HEK293 (cell line): ENCODE measurements at regions not wholly inside any gene's neighbourhood (a gene's known extent, or its start where the extent isn't known, plus 50 kb on each side); places are given as distances from the start of the nearest gene placed in this dataset.
A peak's percentile ranks its signal among the peaks of the same experiment; 100 is the strongest.

ENCODE experiments used
- CTCF ChIA-PET: fragments of 350-600 bp; formaldehyde crosslinking; extraction: SDS; loops from one replicate; lab custom pipeline; 2021; ENCODE audit warnings: antibody characterized with exemption; lab: Yijun Ruan, JAX
- POLR2A ChIA-PET: fragments of 300-600 bp; formaldehyde crosslinking; extraction: SDS; loops from one replicate; lab custom pipeline; 2020; ENCODE audit warnings: antibody characterized with exemption, inconsistent platforms; lab: Yijun Ruan, JAX
- H3K27ac ChIP-seq: fragments of 200-500 bp; sonication (Bioruptor generic); 2 replicates; pipeline ENCODE4 v1.5.1; 2014; ENCODE audit warnings: low read depth, low read length, control low read depth, inconsistent platforms; ENCODE audit errors: extremely low read depth
- H3K36me3 ChIP-seq, 2 experiments: fragments of 200-500 bp in 1 of 2; sonication (Bioruptor generic) in 1 of 2; 1 replicate in 1 of 2; 2 replicates in 1 of 2; pipeline ENCODE4 v1.5.1; 2014 to 2017; ENCODE audit warnings: inconsistent platforms in 2 of 2, low read length in 2 of 2; ENCODE audit not compliant: control insufficient read depth in 2 of 2, insufficient read depth in 1 of 2
- H3K4me1 ChIP-seq: fragments of 200-500 bp; sonication (Bioruptor generic); 2 replicates; pipeline ENCODE4 v1.5.1; 2014; ENCODE audit warnings: mild to moderate bottlenecking, low read length, inconsistent platforms; ENCODE audit not compliant: control insufficient read depth, insufficient read depth
- H3K4me3 ChIP-seq: 2 replicates; pipeline ENCODE4 v1.5.1; 2011; ENCODE audit warnings: low read depth, mild to moderate bottlenecking, control low read depth, low read length, moderate library complexity
- H3K9me3 ChIP-seq: fragments of 200-500 bp; sonication (Bioruptor generic); 2 replicates; pipeline ENCODE4 v1.5.1; 2014; ENCODE audit warnings: low read depth, low read length, inconsistent platforms; ENCODE audit not compliant: control insufficient read depth, insufficient read depth
- HOXC10 ChIP-seq: sonication (generic); formaldehyde crosslinking; IDR thresholded peaks from 2 replicates; pipeline ENCODE4 v1.8.1; 2023; ENCODE audit warnings: mild to moderate bottlenecking, missing genetic modification reagents
- INSM2 ChIP-seq: fragments of 450-650 bp; formaldehyde crosslinking; IDR thresholded peaks from 2 replicates; pipeline ENCODE4 v1.5.1; 2016; ENCODE audit warnings: missing biosample characterization, missing genetic modification characterization
- PBX3 ChIP-seq: sonication (generic); formaldehyde crosslinking; IDR thresholded peaks from 2 replicates; pipeline ENCODE4 v1.8.1; 2022; ENCODE audit warnings: mild to moderate bottlenecking, moderate library complexity, missing genetic modification reagents
- PRDM1 ChIP-seq: fragments of 450-650 bp; formaldehyde crosslinking; IDR thresholded peaks from 2 replicates; pipeline ENCODE4; 2016; ENCODE audit warnings: missing biosample characterization, missing genetic modification characterization
- ZFHX2 ChIP-seq: fragments of 450-650 bp; formaldehyde crosslinking; conservative IDR thresholded peaks from 2 replicates; pipeline ENCODE4 v1.5.1; 2016; ENCODE audit warnings: missing biosample characterization, missing genetic modification characterization
- ZNF155 ChIP-seq: fragments of 450-650 bp; formaldehyde crosslinking; IDR thresholded peaks from 2 replicates; pipeline ENCODE4 v1.5.1; 2016; ENCODE audit warnings: missing biosample characterization, missing genetic modification characterization
- ZNF433 ChIP-seq: fragments of 450-650 bp; formaldehyde crosslinking; IDR thresholded peaks from 2 replicates; pipeline ENCODE4 v1.5.1; 2016; ENCODE audit warnings: missing biosample characterization, missing genetic modification characterization, low read depth
- ZNF48 ChIP-seq: fragments of 450-650 bp; formaldehyde crosslinking; IDR thresholded peaks from 2 replicates; pipeline ENCODE4 v1.5.1; 2016; ENCODE audit warnings: missing biosample characterization, missing genetic modification characterization
- ZNF518A ChIP-seq: fragments of 450-650 bp; formaldehyde crosslinking; conservative IDR thresholded peaks from 2 replicates; pipeline ENCODE4 v1.5.1; 2016; ENCODE audit warnings: low read depth, missing biosample characterization, missing genetic modification characterization
- ZNF558 ChIP-seq: fragments of 450-650 bp; formaldehyde crosslinking; IDR thresholded peaks from 2 replicates; pipeline ENCODE4 v1.5.1; 2016; ENCODE audit warnings: missing biosample characterization, missing genetic modification characterization
- ZNF610 ChIP-seq: fragments of 450-650 bp; formaldehyde crosslinking; IDR thresholded peaks from 2 replicates; pipeline ENCODE4 v1.5.1; 2016; ENCODE audit warnings: missing biosample characterization, missing genetic modification characterization, borderline replicate concordance
- ZXDB ChIP-seq: fragments of 450-650 bp; formaldehyde crosslinking; IDR thresholded peaks from 2 replicates; pipeline ENCODE4 v1.5.1; 2016; ENCODE audit warnings: missing biosample characterization, missing genetic modification characterization
- TF ChIP-seq, protein P1 (sequence below): fragments of 450-650 bp; formaldehyde crosslinking; IDR thresholded peaks from 2 replicates; pipeline ENCODE4 v1.5.1; 2016; ENCODE audit warnings: missing biosample characterization, missing genetic modification characterization, low read depth
- TF ChIP-seq, protein P2 (sequence below): fragments of 450-650 bp; formaldehyde crosslinking; IDR thresholded peaks from 2 replicates; pipeline ENCODE4 v1.5.1; 2017; ENCODE audit warnings: missing biosample characterization, missing genetic modification characterization
- TF ChIP-seq, protein P3 (sequence below): fragments of 450-650 bp; IDR thresholded peaks from 2 replicates; pipeline ENCODE4 v1.5.1; 2018; ENCODE audit warnings: missing biosample characterization, missing genetic modification characterization

GRCh38 chr3:176906046-176906905, 291.0 kb downstream of the TBL1XR1 start (continued):
- TF ChIP-seq ZNF518A (tag by site-specific recombination) (0 out of 2 replicates have a peak, but pooled peaks have one; percentile 22), PBX3 (CRISPR knock-in tag) (no peak), ZNF433 (tag by site-specific recombination) (no peak), HOXC10 (CRISPR knock-in tag) (no peak), PRDM1 (tag by site-specific recombination) (peak; percentile 42), INSM2 (tag by site-specific recombination) (peak; percentile 38; the same call in 1 of the 2 replicates)
- TF ChIP-seq, protein P1, sequence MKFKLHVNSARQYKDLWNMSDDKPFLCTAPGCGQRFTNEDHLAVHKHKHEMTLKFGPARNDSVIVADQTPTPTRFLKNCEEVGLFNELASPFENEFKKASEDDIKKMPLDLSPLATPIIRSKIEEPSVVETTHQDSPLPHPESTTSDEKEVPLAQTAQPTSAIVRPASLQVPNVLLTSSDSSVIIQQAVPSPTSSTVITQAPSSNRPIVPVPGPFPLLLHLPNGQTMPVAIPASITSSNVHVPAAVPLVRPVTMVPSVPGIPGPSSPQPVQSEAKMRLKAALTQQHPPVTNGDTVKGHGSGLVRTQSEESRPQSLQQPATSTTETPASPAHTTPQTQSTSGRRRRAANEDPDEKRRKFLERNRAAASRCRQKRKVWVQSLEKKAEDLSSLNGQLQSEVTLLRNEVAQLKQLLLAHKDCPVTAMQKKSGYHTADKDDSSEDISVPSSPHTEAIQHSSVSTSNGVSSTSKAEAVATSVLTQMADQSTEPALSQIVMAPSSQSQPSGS (tag by site-specific recombination): peak; percentile 75

- H3K4me3 ChIP-seq: no peak overlapping the region
- H3K27ac ChIP-seq: no peak overlapping the region
- no peaks in the 10 kb centered on the region for H3K36me3 ChIP-seq
- ChIA-PET CTCF (no interaction called here), POLR2A (no interaction called here)
- H3K4me1 ChIP-seq: no peaks in the 10 kb centered on the region
- TF ChIP-seq ZFHX2 (tag by site-specific recombination): no peak
- TF ChIP-seq, protein P2, sequence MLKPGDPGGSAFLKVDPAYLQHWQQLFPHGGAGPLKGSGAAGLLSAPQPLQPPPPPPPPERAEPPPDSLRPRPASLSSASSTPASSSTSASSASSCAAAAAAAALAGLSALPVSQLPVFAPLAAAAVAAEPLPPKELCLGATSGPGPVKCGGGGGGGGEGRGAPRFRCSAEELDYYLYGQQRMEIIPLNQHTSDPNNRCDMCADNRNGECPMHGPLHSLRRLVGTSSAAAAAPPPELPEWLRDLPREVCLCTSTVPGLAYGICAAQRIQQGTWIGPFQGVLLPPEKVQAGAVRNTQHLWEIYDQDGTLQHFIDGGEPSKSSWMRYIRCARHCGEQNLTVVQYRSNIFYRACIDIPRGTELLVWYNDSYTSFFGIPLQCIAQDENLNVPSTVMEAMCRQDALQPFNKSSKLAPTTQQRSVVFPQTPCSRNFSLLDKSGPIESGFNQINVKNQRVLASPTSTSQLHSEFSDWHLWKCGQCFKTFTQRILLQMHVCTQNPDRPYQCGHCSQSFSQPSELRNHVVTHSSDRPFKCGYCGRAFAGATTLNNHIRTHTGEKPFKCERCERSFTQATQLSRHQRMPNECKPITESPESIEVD (tag by site-specific recombination): peak; percentile 5; the same call in 1 of the 2 replicates
- TF ChIP-seq, all 188 proteins: peak for 1
- no peaks in the 10 kb centered on the region for H3K9me3 ChIP-seq
These were observed 292.0 kb downstream of the TBL1XR1 start for GRCh38 chr3:176905331-176905730.

- Histone ChIP-seq H3K27ac (no peak overlapping the region), H3K36me3 (no peaks in the 10 kb centered on the region), H3K9me3 (no peaks in the 10 kb centered on the region), H3K4me3 (no peak overlapping the region), H3K4me1 (no peaks in the 10 kb centered on the region)
- ChIA-PET POLR2A (no interaction called here), CTCF (interaction anchor here (0.7 kb wide), 1 partner anchor 13 kb away, joined by 3 read pairs; no protein-coding TSS in a partner anchor)
- no peak for TF ChIP-seq ZNF558 (tag by site-specific recombination)
- no peak for TF ChIP-seq ZNF48 (tag by site-specific recombination)
- TF ChIP-seq, protein P3, sequence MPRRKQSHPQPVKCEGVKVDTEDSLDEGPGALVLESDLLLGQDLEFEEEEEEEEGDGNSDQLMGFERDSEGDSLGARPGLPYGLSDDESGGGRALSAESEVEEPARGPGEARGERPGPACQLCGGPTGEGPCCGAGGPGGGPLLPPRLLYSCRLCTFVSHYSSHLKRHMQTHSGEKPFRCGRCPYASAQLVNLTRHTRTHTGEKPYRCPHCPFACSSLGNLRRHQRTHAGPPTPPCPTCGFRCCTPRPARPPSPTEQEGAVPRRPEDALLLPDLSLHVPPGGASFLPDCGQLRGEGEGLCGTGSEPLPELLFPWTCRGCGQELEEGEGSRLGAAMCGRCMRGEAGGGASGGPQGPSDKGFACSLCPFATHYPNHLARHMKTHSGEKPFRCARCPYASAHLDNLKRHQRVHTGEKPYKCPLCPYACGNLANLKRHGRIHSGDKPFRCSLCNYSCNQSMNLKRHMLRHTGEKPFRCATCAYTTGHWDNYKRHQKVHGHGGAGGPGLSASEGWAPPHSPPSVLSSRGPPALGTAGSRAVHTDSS: no peak
- no peak for TF ChIP-seq ZNF610 (tag by site-specific recombination)
- TF ChIP-seq ZXDB: no peak
- no peak for TF ChIP-seq INSM2 (tag by site-specific recombination)
- TF ChIP-seq ZNF155: no peak
These were observed 292.8 kb downstream of the TBL1XR1 start for GRCh38 chr3:176904506-176904905.
